ENCODE measurements at regions not wholly inside any gene's neighbourhood (a gene's known extent, or its start where the extent isn't known, plus 50 kb on each side); places are given as distances from the start of the nearest gene placed in this dataset.

DNA sequence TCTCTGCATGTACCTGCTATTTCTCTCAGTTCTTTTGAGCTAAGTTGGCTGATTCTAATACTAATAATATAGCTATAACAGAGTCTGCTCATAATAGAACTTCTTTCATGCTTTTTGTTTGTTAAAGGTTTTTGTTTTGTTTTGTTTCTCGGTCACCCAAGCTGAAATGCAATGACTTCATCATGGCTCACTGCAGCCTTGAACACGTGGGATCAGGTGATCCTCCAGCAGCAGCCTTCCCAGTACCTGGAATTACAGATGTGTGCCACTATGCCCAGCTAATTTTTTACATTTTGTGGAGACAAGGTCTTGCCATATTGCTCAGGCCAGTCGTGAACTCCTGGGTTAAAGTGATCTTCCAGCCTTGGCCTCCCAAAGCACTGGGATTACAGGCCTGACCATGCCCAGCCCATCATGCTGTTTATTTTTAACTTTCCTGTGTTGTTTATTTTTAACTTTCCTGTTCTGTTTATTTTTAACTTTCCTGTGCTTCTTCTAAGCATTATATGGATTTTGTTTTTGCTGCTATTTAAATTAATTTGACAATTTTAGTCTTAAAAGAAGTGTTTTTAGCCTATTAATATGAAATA is 763.8 kb upstream of the CDH7 start:
- no peaks in the 10 kb centered on the region for H3K9me3 Mint-ChIP-seq
- H3K27me3 Mint-ChIP-seq (ENCODE audit: low read depth): no peaks in the 10 kb centered on the region
- DNase-seq (ENCODE audit: low spot score in 2 of 2, unreplicated experiment in 2 of 2): no peak
- no peak overlapping the region for H3K4me3 Mint-ChIP-seq
- TF ChIP-seq, protein P1, sequence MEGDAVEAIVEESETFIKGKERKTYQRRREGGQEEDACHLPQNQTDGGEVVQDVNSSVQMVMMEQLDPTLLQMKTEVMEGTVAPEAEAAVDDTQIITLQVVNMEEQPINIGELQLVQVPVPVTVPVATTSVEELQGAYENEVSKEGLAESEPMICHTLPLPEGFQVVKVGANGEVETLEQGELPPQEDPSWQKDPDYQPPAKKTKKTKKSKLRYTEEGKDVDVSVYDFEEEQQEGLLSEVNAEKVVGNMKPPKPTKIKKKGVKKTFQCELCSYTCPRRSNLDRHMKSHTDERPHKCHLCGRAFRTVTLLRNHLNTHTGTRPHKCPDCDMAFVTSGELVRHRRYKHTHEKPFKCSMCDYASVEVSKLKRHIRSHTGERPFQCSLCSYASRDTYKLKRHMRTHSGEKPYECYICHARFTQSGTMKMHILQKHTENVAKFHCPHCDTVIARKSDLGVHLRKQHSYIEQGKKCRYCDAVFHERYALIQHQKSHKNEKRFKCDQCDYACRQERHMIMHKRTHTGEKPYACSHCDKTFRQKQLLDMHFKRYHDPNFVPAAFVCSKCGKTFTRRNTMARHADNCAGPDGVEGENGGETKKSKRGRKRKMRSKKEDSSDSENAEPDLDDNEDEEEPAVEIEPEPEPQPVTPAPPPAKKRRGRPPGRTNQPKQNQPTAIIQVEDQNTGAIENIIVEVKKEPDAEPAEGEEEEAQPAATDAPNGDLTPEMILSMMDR (IDR thresholded peaks at IDR 0.05; ENCODE audit: unreplicated experiment): no peak
- H3K4me1 Mint-ChIP-seq: peaks cover 8% of the 10 kb centered on the region
- no peaks in the 10 kb centered on the region for H3K36me3 Mint-ChIP-seq
- H3K27ac Mint-ChIP-seq: no peak overlapping the region

DNA sequence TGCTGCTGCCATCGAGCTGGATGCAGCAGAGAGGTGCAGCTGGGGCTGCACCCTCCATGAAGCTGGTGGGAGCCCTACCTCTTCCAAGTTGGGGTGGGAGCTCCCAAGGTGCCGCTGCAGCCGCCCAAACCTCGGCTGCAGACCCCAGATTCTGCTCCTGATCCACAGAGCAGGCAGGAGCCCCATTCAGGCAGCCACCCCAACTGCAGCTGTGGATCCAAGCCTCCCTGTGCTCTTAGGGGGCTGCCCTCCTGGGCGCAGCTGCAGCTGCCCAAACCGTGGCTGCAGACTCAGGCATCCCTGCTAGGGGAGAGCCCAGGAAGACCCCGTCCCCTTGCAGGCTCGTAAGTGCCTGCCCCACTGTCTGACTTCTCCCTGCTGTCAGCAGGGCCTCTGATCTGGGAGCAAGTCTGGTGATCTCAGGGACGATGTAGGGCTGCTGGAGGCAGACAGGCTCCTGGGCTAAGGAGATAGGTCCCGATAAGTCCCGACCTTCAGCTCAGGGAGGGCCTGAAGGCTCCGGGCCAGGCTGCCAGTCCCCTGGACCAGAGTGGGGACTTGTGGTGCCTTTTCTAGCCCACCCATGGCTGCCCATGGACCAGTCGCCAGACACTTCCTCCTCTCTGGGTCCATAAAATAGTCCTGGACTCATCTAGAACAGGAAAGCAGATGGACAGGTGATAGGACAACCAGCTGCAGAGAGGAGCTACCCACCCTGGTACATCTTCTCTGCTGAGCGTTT is 767.1 kb upstream of the CDH7 start:
- Mint-ChIP-seq H3K27ac (no peak overlapping the region), H3K9me3 (no peaks in the 10 kb centered on the region), H3K27me3 (ENCODE audit: low read depth) (no peaks in the 10 kb centered on the region), H3K36me3 (no peaks in the 10 kb centered on the region), H3K4me3 (no peak overlapping the region), H3K4me1 (peaks cover 8% of the 10 kb centered on the region)
- no peak for DNase-seq (ENCODE audit: low spot score in 2 of 2, unreplicated experiment in 2 of 2)
- TF ChIP-seq, protein P1 (IDR thresholded peaks at IDR 0.05; ENCODE audit: unreplicated experiment): no peak

DNA sequence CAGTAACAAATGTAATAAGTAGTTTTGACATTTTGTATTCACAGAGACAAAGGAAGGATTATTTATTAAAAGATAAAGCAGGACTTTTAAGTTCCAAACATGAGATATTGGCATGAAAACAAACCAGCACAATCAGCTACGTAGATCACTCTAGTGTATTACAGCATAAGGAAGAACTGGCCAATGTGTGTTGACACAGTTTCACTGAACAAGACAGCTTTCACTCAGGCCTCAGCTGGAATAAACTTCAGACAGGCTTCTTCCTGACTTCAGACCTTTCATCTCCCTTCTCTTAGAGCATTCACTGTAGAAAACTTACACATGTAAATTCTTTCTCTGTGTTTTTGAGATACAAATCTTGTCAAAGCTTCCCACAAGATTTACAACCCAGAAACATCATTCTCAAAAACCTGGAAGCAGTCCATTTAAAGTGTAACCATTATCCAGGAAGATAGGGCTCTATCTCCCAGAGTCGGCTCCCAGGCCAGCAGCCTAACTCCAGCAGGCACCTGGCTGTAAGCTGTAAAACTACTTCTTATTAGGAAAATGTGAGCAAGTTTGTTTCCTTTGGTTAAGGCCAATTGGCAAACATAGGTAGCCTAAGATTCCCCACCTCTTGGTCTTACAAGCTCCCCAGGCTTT is 768.3 kb upstream of the CDH7 start:
- Mint-ChIP-seq H3K4me3 (no peak overlapping the region), H3K27me3 (ENCODE audit: low read depth) (no peaks in the 10 kb centered on the region), H3K36me3 (no peaks in the 10 kb centered on the region), H3K9me3 (no peaks in the 10 kb centered on the region), H3K27ac (peak overlapping the region; percentile 37), H3K4me1 (peaks cover 8% of the 10 kb centered on the region)
- TF ChIP-seq, protein P1 (IDR thresholded peaks at IDR 0.05; ENCODE audit: unreplicated experiment): no peak
- DNase-seq (ENCODE audit: low spot score in 2 of 2, unreplicated experiment in 2 of 2): no peak

DNA sequence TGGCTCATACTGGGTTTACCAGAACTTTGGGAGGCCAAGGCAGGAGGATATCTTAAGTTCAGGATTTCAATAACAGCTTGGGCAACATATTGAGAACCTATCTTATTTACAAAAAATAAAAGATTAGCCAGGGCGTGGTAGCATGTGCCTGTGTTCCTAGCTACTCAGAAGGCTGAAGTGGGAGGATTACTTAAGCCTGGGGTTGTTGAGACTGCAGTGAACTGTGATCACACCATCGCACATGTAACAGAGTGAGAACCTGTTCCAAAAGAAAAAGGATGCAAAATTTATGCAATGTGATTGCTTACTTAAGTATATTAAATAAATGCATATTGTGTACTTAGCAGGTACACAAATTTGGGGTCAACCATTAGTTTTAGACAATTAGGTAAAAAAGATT is 768.9 kb upstream of the CDH7 start:
- H3K27me3 Mint-ChIP-seq (ENCODE audit: low read depth): no peaks in the 10 kb centered on the region
- H3K4me1 Mint-ChIP-seq: peaks cover 8% of the 10 kb centered on the region
- no peak overlapping the region for H3K4me3 Mint-ChIP-seq
- TF ChIP-seq, protein P1 (IDR thresholded peaks at IDR 0.05; ENCODE audit: unreplicated experiment): no peak
- no peak overlapping the region for H3K27ac Mint-ChIP-seq
- DNase-seq (ENCODE audit: low spot score in 2 of 2, unreplicated experiment in 2 of 2): no peak
- H3K9me3 Mint-ChIP-seq: no peaks in the 10 kb centered on the region
- H3K36me3 Mint-ChIP-seq: no peaks in the 10 kb centered on the region

DNA sequence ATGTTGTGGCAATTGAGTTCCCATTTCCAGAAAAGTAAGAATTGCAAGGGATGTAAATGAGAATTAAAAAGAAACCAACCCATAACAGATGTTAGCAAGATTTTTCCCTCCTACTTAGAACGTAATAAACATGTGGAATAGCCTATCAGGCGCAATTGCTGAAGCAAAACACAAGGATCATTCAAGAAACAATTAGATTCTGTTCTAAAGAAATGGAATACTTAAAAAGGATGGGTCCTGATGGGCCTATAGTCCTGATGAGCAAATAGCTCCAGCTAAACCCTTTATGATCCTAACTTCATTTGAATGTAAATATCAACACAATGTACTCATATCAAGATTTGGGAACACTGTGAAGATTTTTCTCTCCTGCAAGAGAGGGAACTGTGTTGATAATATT is 771.0 kb upstream of the CDH7 start:
- TF ChIP-seq, protein P1 (IDR thresholded peaks at IDR 0.05; ENCODE audit: unreplicated experiment): no peak
- H3K4me3 Mint-ChIP-seq: no peak overlapping the region
- no peaks in the 10 kb centered on the region for H3K9me3 Mint-ChIP-seq
- H3K27ac Mint-ChIP-seq: no peak overlapping the region
- H3K27me3 Mint-ChIP-seq (ENCODE audit: low read depth): no peaks in the 10 kb centered on the region
- DNase-seq (ENCODE audit: low spot score in 2 of 2, unreplicated experiment in 2 of 2): no peak
- H3K36me3 Mint-ChIP-seq: no peaks in the 10 kb centered on the region
- peaks cover 8% of the 10 kb centered on the region for H3K4me1 Mint-ChIP-seq
